ENCODE measurements at regions not wholly inside any gene's neighbourhood (a gene's known extent, or its start where the extent isn't known, plus 50 kb on each side); places are given as distances from the start of the nearest gene placed in this dataset.
"Not testable (repeated sequence)": the region's sequence is repeated elsewhere in the genome, so short reads cannot be mapped to it uniquely, and the experiment has no call there.

GRCh38 chr4:64960516-64960915, 551.3 kb upstream of the TECRL start:
- DNase-seq: no peak

- DNase-seq: no peak
These were observed 531.4 kb upstream of the TECRL start for GRCh38 chr4:64940698-64941097.

GRCh38 chr4:64935469-64936001, 526.3 kb upstream of the TECRL start:
- DNase-seq: no peak

DNA sequence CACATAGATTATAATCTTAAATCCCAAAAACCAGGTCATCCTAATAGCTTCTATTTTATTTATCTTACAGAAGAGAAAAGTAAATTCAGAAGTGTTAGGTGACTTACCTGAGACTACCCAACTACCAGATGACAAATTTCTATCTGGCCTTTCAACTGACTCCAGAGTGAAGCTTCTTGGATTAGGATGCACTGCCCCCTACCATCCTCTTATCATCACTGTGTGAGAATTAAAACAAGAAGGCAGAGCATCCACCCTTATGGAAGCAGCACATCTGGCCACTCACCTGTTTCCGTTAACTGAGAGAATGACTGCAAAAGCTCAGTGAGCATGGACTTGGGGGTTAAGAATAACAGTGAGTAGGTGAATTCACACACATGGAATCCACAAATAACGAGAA, 502.6 kb upstream of the TECRL start:
- DNase-seq: no peak

DNA sequence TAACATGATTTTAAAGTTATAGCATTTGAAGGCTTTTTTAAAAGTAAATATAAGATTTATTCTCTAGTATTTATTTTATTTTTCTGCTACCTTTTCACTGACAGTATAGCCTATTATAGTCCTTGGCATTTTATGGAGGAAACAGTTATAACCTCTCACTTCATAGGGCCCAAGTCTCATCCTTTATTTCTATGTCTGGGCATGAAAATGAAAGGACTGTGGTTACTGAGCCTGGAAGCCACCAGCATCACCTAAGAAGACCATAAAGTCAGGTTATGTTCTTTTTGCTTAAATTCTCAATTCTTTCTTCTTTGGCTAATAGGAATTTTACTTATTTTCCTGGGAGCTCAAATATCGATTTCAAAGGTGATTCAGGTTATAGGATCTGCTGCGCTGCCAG, 494.7 kb upstream of the TECRL start:
- DNase-seq: no peak

DNA sequence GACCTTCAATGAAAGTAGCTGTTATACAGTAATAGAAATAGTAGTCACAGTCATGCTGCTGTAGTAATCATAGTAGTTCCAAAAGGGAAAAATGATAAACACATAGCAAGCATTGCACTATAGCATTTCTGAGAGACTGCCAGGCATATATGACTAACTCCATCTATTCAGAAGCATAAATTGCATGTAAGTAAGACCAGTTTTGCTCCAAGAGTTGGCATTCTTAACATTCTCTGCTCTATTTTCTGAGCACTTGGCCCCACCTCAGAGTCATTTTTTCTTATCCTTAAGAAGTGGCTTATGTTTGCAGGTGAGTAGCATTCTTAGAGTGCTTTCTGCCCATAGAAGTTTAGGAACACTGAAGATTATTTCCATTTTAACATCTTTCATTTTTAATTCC, 490.3 kb upstream of the TECRL start:
- DNase-seq: no peak

DNA sequence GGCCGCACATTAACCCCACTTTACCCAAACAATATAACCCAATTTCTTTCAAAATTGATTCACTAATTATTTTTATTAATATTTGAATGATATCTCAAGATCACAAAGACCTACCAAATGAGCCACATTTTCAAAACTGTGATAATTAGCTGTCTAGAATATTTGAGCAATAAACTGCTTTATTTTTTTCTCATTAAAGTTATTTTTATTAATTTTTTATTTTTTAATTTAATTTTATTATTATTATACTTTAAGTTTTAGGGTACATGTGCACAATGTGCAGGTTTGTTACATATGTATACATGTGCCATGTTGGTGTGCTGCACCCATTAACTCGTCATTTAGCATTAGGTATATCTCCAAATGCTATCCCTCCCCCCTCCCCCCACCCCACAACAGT, 489.8 kb upstream of the TECRL start:
- not testable (repeated sequence) for DNase-seq

- no peak for DNase-seq
These were observed 488.4 kb upstream of the TECRL start for GRCh38 chr4:64897683-64898082.

DNA sequence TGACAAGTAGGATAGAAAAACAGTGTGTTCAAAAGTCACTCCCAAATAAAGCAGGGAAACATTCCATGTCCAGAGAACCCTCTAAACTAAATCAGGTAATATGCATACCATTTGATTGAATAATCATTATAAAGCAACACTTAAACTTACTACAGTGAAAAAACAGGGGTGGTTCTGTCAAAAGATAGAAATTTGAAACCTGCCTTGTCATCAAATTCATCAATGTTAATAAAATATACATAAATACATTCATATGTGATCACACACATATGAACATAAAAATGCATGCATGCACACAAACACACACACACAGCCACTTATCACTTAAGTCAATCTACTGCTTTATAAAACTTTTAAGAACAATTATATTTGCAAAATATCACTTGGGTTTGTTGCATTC, 485.8 kb upstream of the TECRL start:
- no peak for DNase-seq

- no peak for DNase-seq
These were observed 484.0 kb upstream of the TECRL start for GRCh38 chr4:64893205-64893604.

DNA sequence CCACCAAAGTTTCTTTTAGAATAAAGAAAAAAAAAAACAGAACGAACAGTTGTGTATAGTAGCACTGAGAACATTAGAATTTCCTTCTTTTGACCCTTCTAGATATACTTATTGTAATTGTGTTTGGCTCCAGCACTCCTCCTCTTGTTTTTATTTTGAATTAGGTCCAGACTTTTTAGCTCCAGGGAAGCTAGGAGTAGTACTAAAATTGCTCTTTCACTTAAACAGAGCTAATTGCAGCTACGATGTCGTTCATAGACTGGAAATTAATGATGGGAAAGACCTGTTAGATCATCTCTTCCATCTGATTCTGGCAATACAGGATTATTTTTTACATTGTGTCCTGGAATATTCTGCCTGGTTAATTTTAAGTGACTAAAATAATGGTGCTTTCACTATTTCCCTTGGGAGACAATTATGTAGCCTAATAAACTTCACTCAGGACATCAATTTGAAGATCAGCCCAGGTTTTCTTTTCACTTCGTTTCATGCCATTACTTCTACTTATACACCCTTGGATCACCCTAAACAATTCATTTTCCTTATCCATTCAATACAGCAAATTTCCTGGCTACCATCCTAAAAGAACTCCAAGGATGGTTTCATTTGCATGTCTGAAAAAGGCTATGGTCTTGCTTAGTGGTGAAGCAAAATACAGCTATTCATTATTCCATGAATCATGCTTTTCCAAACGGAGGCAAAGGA, 480.8 kb upstream of the TECRL start:
- DNase-seq: no peak

GRCh38 chr4:64883087-64883807, 474.0 kb upstream of the TECRL start:
- no peak for DNase-seq

DNA sequence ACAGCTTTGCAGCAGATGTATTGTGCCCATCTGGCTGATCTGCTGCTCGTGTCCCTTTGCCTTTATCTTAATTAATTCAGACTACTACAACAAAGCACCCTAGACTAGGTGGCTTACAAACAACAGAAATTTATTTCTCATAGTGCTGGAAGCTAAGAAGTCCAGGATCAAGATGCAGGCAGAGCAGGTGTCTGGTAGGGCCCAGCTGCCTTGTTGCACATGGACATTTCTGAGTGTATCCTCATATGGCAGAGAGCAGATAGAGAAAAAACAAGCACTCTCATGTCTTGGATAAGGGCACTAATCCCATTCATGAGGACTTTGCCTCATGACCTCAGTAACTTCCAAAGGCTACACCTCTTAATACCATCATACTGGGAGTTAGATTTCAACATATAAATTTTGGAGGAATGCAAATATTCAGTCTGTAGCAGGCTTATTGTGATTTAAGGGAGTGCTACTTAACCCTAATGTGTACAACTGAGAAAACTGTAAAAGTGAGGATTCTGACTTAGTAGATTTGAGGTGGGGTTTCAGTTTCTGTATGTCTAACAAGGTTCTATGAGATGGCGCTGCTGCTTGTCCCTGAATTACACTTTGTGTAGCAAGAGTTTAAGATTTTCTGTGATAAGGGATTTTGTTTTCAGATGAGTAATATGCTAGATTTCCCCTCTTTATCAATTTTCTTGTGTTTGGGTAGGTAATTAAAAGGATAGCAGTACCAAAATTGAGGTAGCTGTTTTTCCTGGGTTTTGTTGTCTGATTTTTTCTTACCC, 473.2 kb upstream of the TECRL start:
- DNase-seq: no peak

DNA sequence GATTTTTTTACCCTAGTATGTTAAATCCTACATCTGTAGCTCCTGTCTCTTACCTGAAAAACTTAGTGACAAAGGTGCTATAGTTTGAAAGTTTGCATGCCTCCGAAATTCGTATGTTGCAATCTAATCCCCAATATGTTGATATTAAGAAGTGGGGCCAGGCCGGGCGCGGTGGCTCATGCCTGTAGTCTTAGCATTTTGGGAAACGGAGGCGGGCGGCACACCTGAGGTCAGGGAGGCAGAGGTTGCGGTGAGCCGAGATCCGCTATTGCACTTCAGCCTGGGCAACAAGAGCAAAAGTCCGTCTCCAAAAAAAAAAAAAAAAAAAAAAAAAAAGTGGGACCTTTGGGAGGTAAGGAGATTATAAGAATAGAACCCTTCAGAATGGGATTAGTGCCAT, 471.3 kb upstream of the TECRL start:
- no peak for DNase-seq

DNA sequence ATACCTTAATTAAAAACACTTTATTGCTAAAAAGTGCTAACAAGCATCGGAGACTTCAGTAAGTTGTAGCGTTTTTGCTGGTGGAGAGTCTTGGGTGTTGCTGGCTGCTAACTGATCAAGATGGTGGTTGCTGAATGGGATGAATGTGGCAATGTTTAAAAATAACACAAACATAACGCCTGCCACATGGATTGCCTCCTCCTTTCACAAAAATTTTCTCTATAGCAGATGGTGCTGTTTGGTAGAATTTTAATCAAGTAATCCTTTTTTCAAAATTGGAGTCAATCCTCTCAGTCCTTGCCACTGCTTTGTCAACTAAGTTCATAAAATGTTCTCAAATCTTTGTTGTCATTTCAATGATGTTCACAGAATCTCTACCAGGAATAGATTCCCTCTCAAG, 466.8 kb upstream of the TECRL start:
- no peak for DNase-seq

- no peak for DNase-seq
These were observed 461.3 kb upstream of the TECRL start for GRCh38 chr4:64870558-64870957.

GRCh38 chr4:64857815-64858214, 448.6 kb upstream of the TECRL start:
- DNase-seq: no peak

DNA sequence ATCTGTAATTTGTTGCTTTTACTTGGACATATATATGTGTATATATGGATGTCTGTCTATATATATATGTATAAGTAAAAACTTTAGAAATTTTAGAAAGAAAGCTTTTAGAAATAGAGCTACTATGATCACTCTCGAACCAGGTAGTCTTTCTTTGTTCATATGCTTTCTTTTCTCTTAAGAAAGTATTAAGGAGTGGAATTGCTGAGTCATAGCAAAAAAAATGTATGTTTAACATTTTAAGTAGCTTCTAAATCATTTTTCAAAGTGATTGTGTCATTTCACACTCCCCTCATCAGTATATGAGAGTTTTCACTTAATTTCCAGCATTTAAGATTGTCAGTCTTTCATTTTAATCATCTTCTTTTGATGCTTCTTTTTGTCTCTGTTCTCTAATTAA, 447.9 kb upstream of the TECRL start:
- no peak for DNase-seq

DNA sequence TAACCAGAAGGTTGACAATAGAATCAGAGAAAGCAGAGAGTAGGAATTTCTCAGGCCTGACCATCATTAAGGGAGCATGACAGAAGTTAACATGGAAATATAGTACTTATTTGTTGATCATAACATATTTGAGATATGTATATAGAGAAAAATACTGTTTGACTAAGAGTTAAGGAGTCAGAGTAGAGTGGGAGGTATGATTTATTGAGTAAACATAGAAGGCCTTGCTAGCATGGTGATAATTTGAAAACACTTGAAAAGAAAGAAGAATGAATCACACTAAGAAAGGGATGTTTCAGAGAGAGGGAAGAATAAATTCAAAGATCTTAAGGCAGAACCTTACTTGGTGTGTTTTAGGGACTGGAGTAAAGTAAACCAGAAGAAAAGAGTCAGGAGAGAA, 437.2 kb upstream of the TECRL start:
- no peak for DNase-seq

- no peak for DNase-seq
These were observed 420.5 kb upstream of the TECRL start for GRCh38 chr4:64829749-64830148.

- DNase-seq: no peak
These were observed 415.3 kb upstream of the TECRL start for GRCh38 chr4:64824591-64824990.

- DNase-seq: peak; percentile 4 to 11
These were observed 413.2 kb upstream of the TECRL start for GRCh38 chr4:64822405-64822804.

DNA sequence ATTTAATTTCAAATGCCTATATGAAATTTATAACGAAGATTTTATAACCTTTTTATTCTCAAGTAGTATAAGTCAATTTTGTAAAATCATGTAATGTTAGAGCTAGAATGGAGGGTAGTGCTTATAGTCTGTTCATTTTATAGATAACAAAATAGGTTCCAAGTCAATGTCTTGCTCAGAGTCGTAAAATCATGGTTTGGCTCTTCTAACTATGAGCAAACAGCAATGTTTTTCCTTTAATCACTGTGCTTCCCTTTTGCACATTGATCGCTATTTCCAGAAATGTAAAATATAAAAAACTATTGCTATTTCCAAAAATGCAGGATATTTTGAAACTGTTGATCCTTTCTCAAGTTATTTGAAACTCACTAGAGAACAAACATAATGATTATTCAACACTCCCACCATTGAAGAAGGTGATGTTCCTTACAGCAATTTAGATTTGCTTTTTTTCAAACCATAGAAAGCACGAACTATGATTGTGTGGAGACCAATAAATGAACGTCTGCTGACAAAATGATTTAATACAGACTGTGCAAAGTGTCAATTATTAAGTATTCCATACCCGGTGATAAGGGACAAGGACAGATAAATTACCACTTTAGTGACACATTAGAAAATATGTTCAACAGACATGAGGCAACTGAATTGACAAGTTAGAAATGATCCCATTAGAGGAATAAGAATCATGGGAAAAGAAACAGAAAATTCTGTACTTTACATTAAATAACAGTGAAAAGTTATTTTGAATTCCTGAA, 412.1 kb upstream of the TECRL start:
- no peak for DNase-seq
